Lower lobe of right lung (tissue), 2 donors: ENCODE measurements at regions not wholly inside any gene's neighbourhood (a gene's known extent, or its start where the extent isn't known, plus 50 kb on each side); places are given as distances from the start of the nearest gene placed in this dataset.

Experiments used
- ATAC-seq, 2 donors: fragments of 200-7000 bp; cut with Tn5 transposase; one replicate each; pipeline ENCODE4 v1.9.1; 2020 to 2022; ENCODE audit warnings: mild to moderate bottlenecking in 2 of 2, moderate library complexity in 2 of 2
- DNase-seq: peaks from one replicate; pipeline ENCODE4 v3.0.0-alpha.2; 2020
- H3K27ac ChIP-seq: fragments of 200-600 bp; one replicate; pipeline ENCODE4 v1.8.0; 2022
- H3K27me3 ChIP-seq: fragments of 200-600 bp; one replicate; pipeline ENCODE4 v1.8.0; 2022; ENCODE audit warnings: low read depth
- H3K36me3 ChIP-seq: fragments of 200-600 bp; one replicate; pipeline ENCODE4 v1.8.0; 2022; ENCODE audit warnings: mild to moderate bottlenecking
- H3K4me1 ChIP-seq: fragments of 200-600 bp; one replicate; pipeline ENCODE4 v1.8.0; 2022
- H3K4me3 ChIP-seq: fragments of 200-600 bp; one replicate; pipeline ENCODE4 v1.8.0; 2022; ENCODE audit warnings: mild to moderate bottlenecking
- H3K9me3 ChIP-seq: fragments of 200-600 bp; one replicate; pipeline ENCODE4 v1.8.0; 2022
- intact Hi-C: fragments of 100-400 bp; cut with DNase I; formaldehyde crosslinking; loops from one replicate; pipeline ENCODE4 v1.11.0; 2022
- TF ChIP-seq, protein P1 (sequence below): fragments of 200-600 bp; IDR thresholded peaks from one replicate; pipeline ENCODE4 v1.8.0; 2022; ENCODE audit warnings: antibody characterized with exemption, mild to moderate bottlenecking
- donor health status: DM: no; HTN: yes; CAD: no; lungs with severe emphysema.

DNA sequence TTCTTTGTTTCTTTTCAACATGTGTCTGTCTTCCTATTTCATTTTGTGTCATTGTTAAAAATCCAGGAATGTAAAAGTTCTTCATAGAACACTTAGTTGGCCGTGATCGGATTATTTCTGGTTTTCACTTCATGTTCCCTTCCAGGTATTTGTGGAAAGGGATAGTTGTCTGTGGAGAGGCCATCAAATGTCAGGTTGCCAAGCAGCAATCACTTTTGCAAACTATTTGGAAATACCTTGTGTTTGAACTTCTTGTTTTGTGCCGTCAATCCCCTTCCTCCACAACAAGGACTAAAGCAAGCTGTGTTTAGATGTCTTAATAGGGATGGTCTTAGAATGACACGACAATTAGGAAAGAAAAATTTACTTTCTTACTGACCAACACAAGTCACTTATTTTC is 116.9 kb upstream of the MPDZ start:
- Histone ChIP-seq H3K27ac (no peak overlapping the region), H3K9me3 (no peaks in the 10 kb centered on the region), H3K27me3 (no peaks in the 10 kb centered on the region), H3K4me3 (no peak overlapping the region), H3K4me1 (no peaks in the 10 kb centered on the region), H3K36me3 (no peaks in the 10 kb centered on the region)
- intact Hi-C loops: no loop called here
- TF ChIP-seq, protein P1, sequence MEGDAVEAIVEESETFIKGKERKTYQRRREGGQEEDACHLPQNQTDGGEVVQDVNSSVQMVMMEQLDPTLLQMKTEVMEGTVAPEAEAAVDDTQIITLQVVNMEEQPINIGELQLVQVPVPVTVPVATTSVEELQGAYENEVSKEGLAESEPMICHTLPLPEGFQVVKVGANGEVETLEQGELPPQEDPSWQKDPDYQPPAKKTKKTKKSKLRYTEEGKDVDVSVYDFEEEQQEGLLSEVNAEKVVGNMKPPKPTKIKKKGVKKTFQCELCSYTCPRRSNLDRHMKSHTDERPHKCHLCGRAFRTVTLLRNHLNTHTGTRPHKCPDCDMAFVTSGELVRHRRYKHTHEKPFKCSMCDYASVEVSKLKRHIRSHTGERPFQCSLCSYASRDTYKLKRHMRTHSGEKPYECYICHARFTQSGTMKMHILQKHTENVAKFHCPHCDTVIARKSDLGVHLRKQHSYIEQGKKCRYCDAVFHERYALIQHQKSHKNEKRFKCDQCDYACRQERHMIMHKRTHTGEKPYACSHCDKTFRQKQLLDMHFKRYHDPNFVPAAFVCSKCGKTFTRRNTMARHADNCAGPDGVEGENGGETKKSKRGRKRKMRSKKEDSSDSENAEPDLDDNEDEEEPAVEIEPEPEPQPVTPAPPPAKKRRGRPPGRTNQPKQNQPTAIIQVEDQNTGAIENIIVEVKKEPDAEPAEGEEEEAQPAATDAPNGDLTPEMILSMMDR: no peak
- ATAC-seq (no peak), DNase-seq (no peak)

DNA sequence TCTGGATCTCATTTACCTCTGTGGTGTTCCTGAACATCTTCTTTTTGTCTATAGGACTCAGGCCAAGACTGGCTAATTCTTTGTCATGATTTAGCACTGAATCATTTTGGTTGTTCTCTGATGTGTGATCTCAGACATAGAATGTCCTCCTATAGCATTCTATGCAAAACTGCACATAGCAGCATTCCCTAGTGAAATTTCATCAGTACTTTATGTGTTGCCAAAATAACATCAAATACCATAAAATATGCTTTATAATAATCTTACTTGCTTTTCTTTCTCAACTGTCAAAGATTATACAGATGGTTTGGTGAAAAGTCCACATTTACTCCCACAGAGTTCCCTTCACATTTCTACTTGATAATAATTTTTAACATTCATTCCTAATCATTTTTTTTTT is 115.7 kb upstream of the MPDZ start:
- H3K4me3 ChIP-seq: no peak overlapping the region
- DNase-seq (no peak), ATAC-seq (no peak)
- intact Hi-C loops: no loop called here
- TF ChIP-seq, protein P1: no peak
- no peaks in the 10 kb centered on the region for H3K4me1 ChIP-seq
- no peaks in the 10 kb centered on the region for H3K9me3 ChIP-seq
- H3K36me3 ChIP-seq: no peaks in the 10 kb centered on the region
- H3K27me3 ChIP-seq: no peaks in the 10 kb centered on the region
- no peak overlapping the region for H3K27ac ChIP-seq

DNA sequence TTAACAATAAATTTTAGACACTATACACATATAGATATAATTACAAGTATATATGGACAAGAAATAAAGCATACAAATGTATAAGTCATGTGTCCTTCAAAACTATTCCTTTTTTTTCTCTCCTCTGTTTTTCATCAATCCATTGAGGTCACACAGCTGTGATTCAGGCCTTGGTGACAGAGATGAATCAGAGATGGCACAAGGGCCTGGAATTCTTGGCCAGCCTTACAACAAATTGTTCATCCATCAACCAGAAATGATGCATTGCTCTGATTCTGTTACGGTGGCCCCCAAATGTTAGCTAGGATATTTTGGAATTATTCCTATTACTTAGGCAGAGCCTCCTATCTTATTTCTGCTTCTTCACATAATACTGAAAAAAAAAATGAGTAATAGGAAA is 108.7 kb upstream of the MPDZ start:
- no peak for ATAC-seq
- no peak overlapping the region for H3K4me3 ChIP-seq
- H3K27me3 ChIP-seq: no peaks in the 10 kb centered on the region
- no peak for DNase-seq
- H3K27ac ChIP-seq: no peak overlapping the region
- peaks cover 12% of the 10 kb centered on the region for H3K9me3 ChIP-seq
- TF ChIP-seq, protein P1: no peak
- no peaks in the 10 kb centered on the region for H3K4me1 ChIP-seq
- H3K36me3 ChIP-seq: no peaks in the 10 kb centered on the region
- intact Hi-C loops: no loop called here

DNA sequence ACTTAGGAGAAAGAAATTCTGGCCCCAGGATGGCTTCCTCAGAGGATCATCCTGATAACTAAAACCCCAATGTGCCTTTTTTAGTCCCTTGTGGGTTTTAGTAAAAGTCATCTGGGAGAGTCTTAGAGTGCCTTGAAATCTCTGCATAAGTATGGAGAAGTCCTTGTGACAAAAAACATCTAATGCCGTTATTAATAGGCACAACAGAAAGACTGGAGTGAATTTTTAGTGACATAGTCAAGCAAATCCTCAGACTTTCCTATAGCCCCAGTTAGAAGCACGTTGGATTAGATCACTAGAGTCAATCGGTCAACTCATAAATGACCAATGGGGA is 108.2 kb upstream of the MPDZ start:
- DNase-seq: no peak
- Histone ChIP-seq H3K4me1 (no peaks in the 10 kb centered on the region), H3K9me3 (peaks cover 12% of the 10 kb centered on the region), H3K27me3 (no peaks in the 10 kb centered on the region), H3K4me3 (no peak overlapping the region), H3K27ac (no peak overlapping the region), H3K36me3 (no peaks in the 10 kb centered on the region)
- intact Hi-C loops: no loop called here
- ATAC-seq: no peak
- TF ChIP-seq, protein P1: no peak

DNA sequence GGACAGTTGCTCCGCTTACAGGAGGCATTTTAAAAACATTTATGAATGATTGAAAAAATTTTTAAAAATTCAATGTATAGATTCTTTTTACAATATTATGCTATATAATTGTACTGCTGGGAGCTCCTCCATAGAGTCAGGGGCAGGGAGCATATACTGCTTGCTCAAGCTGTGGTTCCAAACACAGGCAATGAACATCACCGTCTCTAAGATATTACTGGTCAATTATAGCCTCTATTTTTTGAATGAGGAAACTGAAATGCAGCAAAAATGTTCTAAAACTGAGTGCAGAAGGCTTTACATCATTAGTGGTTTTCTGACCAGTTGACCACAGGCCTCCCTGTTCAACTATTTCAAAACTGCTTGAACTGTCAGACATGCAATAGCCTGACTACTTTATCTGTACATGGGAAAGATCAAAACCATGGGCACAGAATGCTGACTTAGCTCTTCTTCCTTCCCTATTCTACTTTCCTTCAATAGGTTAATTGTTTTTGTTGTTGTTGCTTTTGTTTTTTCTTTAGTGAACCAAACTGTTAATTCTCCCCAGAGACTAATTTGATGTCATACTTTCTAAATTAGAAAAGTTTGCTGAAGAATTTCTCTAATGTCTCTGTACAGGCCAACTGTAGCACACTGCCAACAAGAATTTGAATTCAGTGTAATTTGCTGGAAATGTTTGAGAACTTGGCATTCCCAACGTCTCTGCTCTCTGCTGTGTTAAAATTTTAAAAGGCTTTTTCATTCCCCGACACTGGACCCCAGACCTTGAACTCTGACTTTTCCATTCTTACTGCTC is 107.6 kb upstream of the MPDZ start:
- no peaks in the 10 kb centered on the region for H3K27me3 ChIP-seq
- no peaks in the 10 kb centered on the region for H3K4me1 ChIP-seq
- H3K36me3 ChIP-seq: no peaks in the 10 kb centered on the region
- H3K9me3 ChIP-seq: peaks cover 12% of the 10 kb centered on the region
- ATAC-seq: no peak
- H3K27ac ChIP-seq: peak overlapping the region; percentile 50
- TF ChIP-seq, protein P1: no peak
- intact Hi-C loops: no loop called here
- no peak for DNase-seq
- no peak overlapping the region for H3K4me3 ChIP-seq
